ENCODE measurements at regions not wholly inside any gene's neighbourhood (a gene's known extent, or its start where the extent isn't known, plus 50 kb on each side); places are given as distances from the start of the nearest gene placed in this dataset.

DNA sequence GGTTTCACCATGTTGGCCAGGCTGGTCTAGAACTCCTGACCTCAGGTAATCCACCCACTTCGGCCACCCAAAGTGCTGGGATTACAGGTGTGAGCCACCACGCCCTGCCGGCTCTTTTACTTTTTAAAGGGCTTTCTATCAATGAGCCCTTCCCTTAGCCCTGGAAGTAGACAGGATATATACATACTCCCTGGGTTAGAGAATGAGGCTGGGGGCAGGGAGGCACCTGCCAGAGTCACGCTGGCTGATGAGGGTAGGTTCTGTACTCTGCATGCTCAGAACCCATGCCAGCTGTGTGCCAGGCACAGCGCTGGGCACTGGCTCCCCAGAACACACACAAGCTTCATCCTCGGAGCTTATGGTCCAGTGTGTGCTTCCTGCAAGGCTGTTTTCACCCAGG lies 113.6 kb upstream of the IPO9 start:
- Histone ChIP-seq H3K4me3 (peak overlapping the region in 1 of 2 donors; percentile 5), H3K4me1 (peaks cover 37 to 78% of the 10 kb centered on the region in 2 donors), H3K27me3 (no peaks in the 10 kb centered on the region), H3K27ac (peak overlapping the region; percentile 92), H3K9me3 (no peaks in the 10 kb centered on the region), H3K36me3 (peaks cover 0 to 8% of the 10 kb centered on the region in 2 donors)
- peak in 1 of 4 donors; percentile 44 for DNase-seq
- no peak for ATAC-seq
- intact Hi-C loops (cut with DNase I), result no loop called here
- TF ChIP-seq, protein P1, sequence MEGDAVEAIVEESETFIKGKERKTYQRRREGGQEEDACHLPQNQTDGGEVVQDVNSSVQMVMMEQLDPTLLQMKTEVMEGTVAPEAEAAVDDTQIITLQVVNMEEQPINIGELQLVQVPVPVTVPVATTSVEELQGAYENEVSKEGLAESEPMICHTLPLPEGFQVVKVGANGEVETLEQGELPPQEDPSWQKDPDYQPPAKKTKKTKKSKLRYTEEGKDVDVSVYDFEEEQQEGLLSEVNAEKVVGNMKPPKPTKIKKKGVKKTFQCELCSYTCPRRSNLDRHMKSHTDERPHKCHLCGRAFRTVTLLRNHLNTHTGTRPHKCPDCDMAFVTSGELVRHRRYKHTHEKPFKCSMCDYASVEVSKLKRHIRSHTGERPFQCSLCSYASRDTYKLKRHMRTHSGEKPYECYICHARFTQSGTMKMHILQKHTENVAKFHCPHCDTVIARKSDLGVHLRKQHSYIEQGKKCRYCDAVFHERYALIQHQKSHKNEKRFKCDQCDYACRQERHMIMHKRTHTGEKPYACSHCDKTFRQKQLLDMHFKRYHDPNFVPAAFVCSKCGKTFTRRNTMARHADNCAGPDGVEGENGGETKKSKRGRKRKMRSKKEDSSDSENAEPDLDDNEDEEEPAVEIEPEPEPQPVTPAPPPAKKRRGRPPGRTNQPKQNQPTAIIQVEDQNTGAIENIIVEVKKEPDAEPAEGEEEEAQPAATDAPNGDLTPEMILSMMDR (IDR thresholded peaks at IDR 0.05), result no peak

DNA sequence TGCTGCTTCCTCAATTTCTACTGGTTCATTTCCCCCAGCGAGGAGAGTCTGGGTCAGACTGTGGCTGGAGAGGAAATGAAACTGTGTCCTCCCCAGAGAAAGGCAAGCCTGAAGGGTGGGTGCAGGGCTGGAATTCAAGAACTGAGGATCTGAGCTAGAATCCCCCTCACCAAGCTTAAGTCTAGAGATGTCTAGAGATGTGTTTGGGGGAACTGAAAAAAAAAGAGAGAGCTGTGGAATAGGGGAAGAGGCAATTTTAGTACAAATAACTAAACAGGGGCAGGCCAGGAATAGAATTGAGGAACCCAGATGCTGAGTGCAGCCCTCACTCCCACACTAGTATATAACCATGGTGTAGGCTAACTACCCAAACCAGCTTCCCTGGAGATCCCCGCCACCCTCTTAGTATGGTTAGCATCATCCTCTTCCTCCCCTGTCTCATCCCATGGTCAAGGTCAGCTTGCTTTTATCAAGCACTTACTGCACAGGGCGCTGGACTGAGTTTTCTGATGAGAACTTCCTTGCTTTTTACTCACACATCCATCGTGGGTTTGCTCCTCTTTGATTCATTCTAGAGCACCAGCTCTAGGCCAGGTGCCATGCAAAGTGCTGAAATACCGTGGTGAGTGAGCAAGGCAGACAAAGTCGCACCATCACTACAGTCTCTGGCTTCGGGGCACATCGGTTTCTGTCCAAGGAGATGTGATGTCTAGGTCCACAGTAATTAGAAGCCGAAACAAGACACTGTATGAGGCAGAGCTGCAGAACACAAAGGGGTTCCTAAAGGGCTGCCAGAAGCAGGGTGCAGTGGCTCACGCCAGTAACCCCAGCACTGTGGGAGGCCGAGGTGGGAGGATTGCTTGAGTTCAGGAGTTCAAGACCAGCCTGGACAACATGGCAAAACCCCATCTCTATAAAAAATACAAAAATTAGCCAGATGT lies 112.9 kb upstream of the IPO9 start:
- ATAC-seq (peak; percentile 7), DNase-seq (peak in 2 of 4 donors; percentile 26 to 61)
- TF ChIP-seq, protein P1 (IDR thresholded peaks at IDR 0.05), result no peak
- Histone ChIP-seq H3K27me3 (no peaks in the 10 kb centered on the region), H3K9me3 (no peaks in the 10 kb centered on the region), H3K27ac (peak overlapping the region; percentile 92), H3K36me3 (peaks cover 0 to 8% of the 10 kb centered on the region in 2 donors), H3K4me3 (no peak overlapping the region), H3K4me1 (peaks cover 37 to 71% of the 10 kb centered on the region in 2 donors)
- intact Hi-C loops (cut with DNase I), result no loop called here

DNA sequence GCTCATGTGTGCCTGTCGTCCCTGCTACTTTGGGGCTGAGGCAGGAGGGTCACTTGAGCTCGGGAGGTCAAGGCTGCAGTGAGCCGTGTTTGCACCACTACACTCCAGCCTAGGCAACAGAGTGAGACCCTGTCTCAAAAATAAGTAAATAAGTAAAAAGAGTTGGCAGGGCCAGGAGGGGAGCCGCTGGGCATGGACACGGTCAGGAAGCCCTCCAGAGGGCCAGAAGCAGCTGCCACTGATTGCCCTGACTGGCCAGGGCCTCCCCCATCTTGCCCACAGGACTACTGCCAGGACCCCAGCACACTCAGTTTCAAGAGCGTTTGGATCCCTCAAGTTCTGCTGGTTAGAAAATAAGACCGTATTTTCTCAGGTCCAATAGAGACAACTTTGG lies 112.2 kb upstream of the IPO9 start:
- Histone ChIP-seq H3K27me3 (no peaks in the 10 kb centered on the region), H3K27ac (peak overlapping the region; percentile 92), H3K4me1 (peaks cover 33 to 65% of the 10 kb centered on the region in 2 donors), H3K36me3 (peaks cover 0 to 8% of the 10 kb centered on the region in 2 donors), H3K4me3 (no peak overlapping the region), H3K9me3 (no peaks in the 10 kb centered on the region)
- TF ChIP-seq, protein P1 (IDR thresholded peaks at IDR 0.05), result no peak
- DNase-seq (no peak), ATAC-seq (no peak)
- intact Hi-C loops (cut with DNase I), result no loop called here

DNA sequence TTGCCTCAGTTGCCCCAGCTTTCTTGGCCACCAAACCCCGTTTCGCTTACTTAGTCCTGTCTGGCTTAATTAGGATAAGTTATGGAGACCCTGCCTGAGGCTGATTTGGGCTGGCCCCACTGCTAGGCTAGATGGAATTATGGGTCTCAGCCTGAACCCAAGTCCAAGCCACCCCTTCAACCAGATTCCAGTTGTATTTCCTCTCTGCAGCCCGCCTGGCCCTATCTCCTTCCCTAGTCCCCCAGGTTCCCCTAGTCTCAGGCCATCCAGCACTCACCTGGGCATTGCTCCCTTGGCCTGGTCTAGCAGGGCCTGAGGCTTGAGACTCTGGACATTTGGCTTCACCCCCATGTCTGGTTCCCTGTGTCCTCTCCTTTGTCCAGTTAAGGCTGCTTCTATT lies 111.7 kb upstream of the IPO9 start:
- Histone ChIP-seq H3K4me1 (peaks cover 28 to 59% of the 10 kb centered on the region in 2 donors), H3K27ac (no peak overlapping the region), H3K4me3 (no peak overlapping the region), H3K27me3 (no peaks in the 10 kb centered on the region), H3K36me3 (peaks cover 0 to 8% of the 10 kb centered on the region in 2 donors), H3K9me3 (no peaks in the 10 kb centered on the region)
- intact Hi-C loops (cut with DNase I), result no loop called here
- TF ChIP-seq, protein P1 (IDR thresholded peaks at IDR 0.05), result no peak
- DNase-seq (no peak), ATAC-seq (no peak)

DNA sequence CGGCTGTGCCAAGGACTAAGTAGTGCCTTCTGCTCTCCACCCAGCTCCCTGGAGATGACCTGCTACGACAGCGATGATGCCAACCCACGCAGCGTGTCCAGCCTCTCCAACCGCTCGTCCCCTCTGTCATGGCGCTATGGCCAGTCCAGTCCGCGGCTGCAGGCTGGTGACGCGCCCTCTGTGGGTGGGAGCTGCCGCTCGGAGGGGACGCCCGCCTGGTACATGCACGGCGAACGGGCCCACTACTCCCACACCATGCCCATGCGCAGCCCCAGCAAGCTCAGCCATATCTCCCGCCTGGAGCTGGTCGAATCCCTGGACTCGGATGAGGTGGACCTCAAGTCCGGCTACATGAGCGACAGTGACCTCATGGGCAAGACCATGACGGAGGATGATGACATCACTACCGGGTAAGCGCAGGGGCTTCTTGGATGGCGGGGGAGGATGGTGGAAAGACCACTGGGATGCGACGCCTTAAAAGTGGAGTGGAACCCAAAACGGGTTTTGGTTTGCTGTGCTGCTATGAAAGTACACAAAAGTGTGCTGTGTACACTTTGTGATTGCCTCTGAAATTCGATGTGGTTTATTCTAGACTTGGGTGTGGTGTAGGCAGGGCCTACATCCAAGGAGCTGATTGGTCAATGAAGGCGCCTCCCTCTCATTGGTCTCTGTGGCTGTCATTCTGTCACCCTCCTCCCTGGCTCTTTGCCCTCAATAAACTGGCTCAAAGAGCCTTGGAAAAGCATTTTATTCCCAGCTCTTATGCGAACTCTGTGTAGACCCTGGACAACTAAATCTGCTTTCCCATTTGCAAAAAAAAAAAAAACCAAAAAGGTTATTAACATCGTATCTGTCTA lies 110.4 kb upstream of the IPO9 start:
- DNase-seq, result no peak
- no peak overlapping the region for H3K27ac ChIP-seq
- H3K4me1 ChIP-seq, result peaks cover 25 to 46% of the 10 kb centered on the region in 2 donors

More for the DNA sequence above, 110.4 kb upstream of the IPO9 start:
- H3K36me3 ChIP-seq, result peaks cover 0 to 8% of the 10 kb centered on the region in 2 donors
- no peaks in the 10 kb centered on the region for H3K27me3 ChIP-seq
- intact Hi-C loops (cut with DNase I), result no loop called here
- no peaks in the 10 kb centered on the region for H3K9me3 ChIP-seq
- H3K4me3 ChIP-seq, result no peak overlapping the region
- TF ChIP-seq, protein P1 (IDR thresholded peaks at IDR 0.05), result no peak
- no peak for ATAC-seq

All from left lung (tissue), 4 donors.